Bronchial epithelial cell (primary cell): ENCODE measurements at regions not wholly inside any gene's neighbourhood (a gene's known extent, or its start where the extent isn't known, plus 50 kb on each side); places are given as distances from the start of the nearest gene placed in this dataset.
A peak's percentile ranks its signal among the peaks of the same experiment; 100 is the strongest.

ENCODE experiments used
- DNase-seq: peaks from one replicate; pipeline ENCODE4 v3.0.0-alpha.2; 2010; ENCODE audit warnings: low read depth
- FAIRE-seq: peaks from 2 replicates; lab custom pipeline; 2011; peaks lifted over from hg19 to GRCh38; lab: Jason Lieb, UNC
- H3K27me3 ChIP-seq: 2 replicates; pipeline ENCODE4 v1.5.1; 2011; ENCODE audit warnings: low read length; ENCODE audit not compliant: control insufficient read depth, insufficient read depth
- H3K36me3 ChIP-seq: 2 replicates; pipeline ENCODE4 v1.5.1; 2011; ENCODE audit warnings: low read length; ENCODE audit not compliant: control insufficient read depth, insufficient read depth
- H3K4me3 ChIP-seq: 2 replicates; pipeline ENCODE4 v1.5.1; 2011; ENCODE audit warnings: mild to moderate bottlenecking, low read depth, low read length, control low read depth
- CTCF ChIP-seq: IDR thresholded peaks from 2 replicates; pipeline ENCODE4 v1.5.1; 2011; ENCODE audit warnings: mild to moderate bottlenecking, moderate library complexity, low read length, control low read depth, inconsistent platforms; ENCODE audit not compliant: insufficient read depth, severe bottlenecking

- DNase-seq: no peak
- Histone ChIP-seq H3K4me3 (no peak overlapping the region), H3K27me3 (peaks cover 6% of the 10 kb centered on the region), H3K36me3 (no peaks in the 10 kb centered on the region)
- no peak for TF ChIP-seq CTCF
- FAIRE-seq: no peak
These were observed 507.5 kb upstream of the SULF2 start for GRCh38 chr20:48292806-48293205.

DNA sequence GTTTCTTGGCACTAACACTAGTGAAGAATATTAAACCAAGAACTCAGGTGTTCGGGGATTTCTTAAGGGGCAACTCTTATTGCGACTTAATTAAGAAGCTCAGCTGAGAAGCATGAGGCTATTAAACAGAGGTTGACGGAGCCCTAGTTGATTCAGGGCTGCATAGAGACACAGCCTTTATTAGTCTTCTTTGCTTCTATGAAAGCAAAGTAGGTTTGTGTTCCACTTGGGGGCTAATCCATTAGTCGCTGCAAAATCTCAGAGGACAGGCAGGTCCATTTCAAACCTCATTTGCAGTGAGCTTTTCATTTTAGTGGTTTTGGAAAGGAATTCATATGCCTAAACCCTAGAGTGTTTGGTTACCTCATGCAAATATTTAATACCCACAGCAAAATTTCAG is 506.6 kb upstream of the SULF2 start:
- no peak for TF ChIP-seq CTCF
- no peak overlapping the region for H3K4me3 ChIP-seq
- peaks cover 6% of the 10 kb centered on the region for H3K27me3 ChIP-seq
- FAIRE-seq (no peak), DNase-seq (no peak)
- H3K36me3 ChIP-seq: no peaks in the 10 kb centered on the region

DNA sequence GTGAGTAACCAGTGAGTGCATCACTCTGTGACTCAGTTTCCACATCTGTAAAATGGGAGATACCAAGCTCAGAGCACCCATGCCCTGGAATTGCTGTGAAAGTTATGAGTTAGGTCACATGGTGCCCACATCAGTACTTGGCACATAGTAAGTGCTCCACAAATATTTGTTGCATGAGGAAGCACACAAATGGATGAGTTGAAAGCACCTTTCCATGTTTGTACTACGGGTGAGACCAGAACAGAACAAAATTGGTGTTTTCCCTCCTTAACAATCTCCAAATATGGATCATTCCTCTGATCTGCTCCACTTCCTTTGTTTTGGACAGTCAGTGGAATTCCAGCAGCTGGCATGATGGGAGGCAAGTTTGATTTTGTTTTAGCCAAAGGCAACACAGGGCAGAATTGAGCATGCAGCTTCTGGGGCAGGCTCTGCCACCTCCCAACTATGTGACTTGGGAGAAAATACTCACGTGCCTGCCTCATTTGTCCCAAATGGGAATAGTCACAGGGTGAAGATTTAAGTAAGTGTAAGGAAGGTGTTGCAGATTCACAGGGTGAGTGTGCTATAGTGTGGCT is 503.7 kb upstream of the SULF2 start:
- FAIRE-seq: no peak
- Histone ChIP-seq H3K36me3 (no peaks in the 10 kb centered on the region), H3K4me3 (no peak overlapping the region), H3K27me3 (peaks cover 6% of the 10 kb centered on the region)
- TF ChIP-seq CTCF: no peak
- DNase-seq: peak; percentile 31

DNA sequence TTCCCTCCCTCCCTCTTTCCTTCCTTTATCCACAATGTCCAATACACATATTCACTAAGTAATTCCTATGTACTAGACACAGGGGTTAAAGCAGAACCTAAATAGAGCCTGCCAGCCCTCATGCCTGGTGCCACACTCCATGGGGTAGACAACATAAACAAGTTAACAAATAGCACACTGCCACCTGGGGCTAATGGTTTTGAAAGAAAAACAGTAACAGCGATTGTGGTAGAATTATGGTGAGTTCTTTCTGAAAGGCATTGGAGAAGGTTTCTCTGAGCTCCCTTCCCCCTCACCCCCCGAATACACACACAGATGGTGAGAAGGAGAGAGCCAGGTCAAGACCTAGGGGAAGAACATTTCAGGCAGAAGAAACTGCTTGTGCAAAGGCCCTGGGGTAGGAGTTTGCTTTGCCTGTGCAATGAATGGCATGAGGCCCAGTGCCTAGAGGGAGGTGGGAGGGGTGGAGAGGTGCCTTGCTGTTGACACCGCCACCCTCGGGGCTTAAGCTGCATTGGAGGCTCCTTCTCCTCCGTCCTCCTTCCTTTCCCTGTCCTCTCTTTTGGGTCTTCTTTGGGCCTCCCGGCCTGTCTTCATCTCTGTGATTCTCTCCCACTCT is 502.4 kb upstream of the SULF2 start:
- no peak overlapping the region for H3K4me3 ChIP-seq
- no peaks in the 10 kb centered on the region for H3K36me3 ChIP-seq
- TF ChIP-seq CTCF: no peak
- FAIRE-seq (no peak), DNase-seq (no peak)
- peaks cover 6% of the 10 kb centered on the region for H3K27me3 ChIP-seq

DNA sequence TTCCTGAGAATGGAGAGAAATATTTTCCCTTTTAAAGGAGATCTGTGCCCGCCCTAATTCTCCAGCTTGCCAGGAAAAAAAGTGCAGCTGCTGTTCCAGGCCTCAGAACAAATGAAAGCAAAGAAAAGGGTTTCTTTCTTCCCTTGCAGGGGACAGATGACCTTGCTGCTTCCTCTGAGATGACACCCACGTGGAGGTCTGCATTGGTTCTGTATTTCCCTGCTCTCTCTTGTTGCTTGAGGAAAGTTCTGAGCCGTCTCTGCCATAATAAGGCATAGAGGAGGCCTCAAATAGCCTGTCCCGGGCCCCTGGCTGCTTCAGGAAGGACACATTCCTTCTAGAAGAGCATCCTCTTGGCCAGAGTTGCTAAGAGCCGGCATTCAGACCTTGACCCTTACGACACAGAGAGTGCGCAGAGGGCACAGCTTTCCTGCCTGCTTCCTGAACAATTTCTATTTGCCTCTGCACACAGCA is 501.8 kb upstream of the SULF2 start:
- TF ChIP-seq CTCF: no peak
- peaks cover 6% of the 10 kb centered on the region for H3K27me3 ChIP-seq
- no peak overlapping the region for H3K4me3 ChIP-seq
- no peak for FAIRE-seq
- no peak for DNase-seq
- no peaks in the 10 kb centered on the region for H3K36me3 ChIP-seq
